Coronary artery (tissue), 2 donors: ENCODE measurements at regions not wholly inside any gene's neighbourhood (a gene's known extent, or its start where the extent isn't known, plus 50 kb on each side); places are given as distances from the start of the nearest gene placed in this dataset.

Experiments
- DNase-seq: peaks from one replicate; pipeline ENCODE4 v3.0.0-alpha.2; 2017; ENCODE audit warnings: low spot score
- H3K27ac ChIP-seq, 2 donors: fragments of 200-600 bp; sonication (generic); one replicate each; pipeline ENCODE4 v1.5.1; 2016 to 2019
- H3K4me3 ChIP-seq: fragments of 200-600 bp; sonication (generic); 2 replicates; pipeline ENCODE4 v1.5.1; 2016; ENCODE audit warnings: mild to moderate bottlenecking, moderate library complexity
- CTCF ChIP-seq: fragments of 200-600 bp; sonication (generic); IDR thresholded peaks from one replicate; pipeline ENCODE4 v1.5.1; 2019; ENCODE audit warnings: antibody characterized with exemption

- TF ChIP-seq CTCF, result no peak
- no peak overlapping the region for H3K27ac ChIP-seq
- no peak overlapping the region for H3K4me3 ChIP-seq
- no peak for DNase-seq
These were observed 453.1 kb downstream of the GBE1 start for GRCh38 chr3:81308306-81308705.

GRCh38 chr3:81307221-81307620 is 454.2 kb downstream of the GBE1 start:
- Histone ChIP-seq H3K4me3 (no peak overlapping the region), H3K27ac (no peak overlapping the region)
- no peak for TF ChIP-seq CTCF
- no peak for DNase-seq

GRCh38 chr3:81303321-81303720 is 458.1 kb downstream of the GBE1 start:
- no peak for DNase-seq
- TF ChIP-seq CTCF, result no peak
- H3K27ac ChIP-seq, result no peak overlapping the region
- H3K4me3 ChIP-seq, result no peak overlapping the region

GRCh38 chr3:81302045-81302444 is 459.4 kb downstream of the GBE1 start:
- TF ChIP-seq CTCF, result peak; percentile 50
- no peak overlapping the region for H3K4me3 ChIP-seq

GRCh38 chr3:81301230-81301629 is 460.2 kb downstream of the GBE1 start:
- DNase-seq, result no peak
- no peak overlapping the region for H3K4me3 ChIP-seq
- no peak for TF ChIP-seq CTCF
- H3K27ac ChIP-seq, result no peak overlapping the region

More at GRCh38 chr3:81302045-81302444, 459.4 kb downstream of the GBE1 start:
- H3K27ac ChIP-seq, result no peak overlapping the region
- DNase-seq, result no peak

- no peak overlapping the region for H3K4me3 ChIP-seq
- TF ChIP-seq CTCF, result no peak
- no peak overlapping the region for H3K27ac ChIP-seq
- DNase-seq, result no peak
These were observed 461.0 kb downstream of the GBE1 start for GRCh38 chr3:81300324-81300927.

GRCh38 chr3:81299481-81299880 is 462.0 kb downstream of the GBE1 start:
- DNase-seq, result no peak
- Histone ChIP-seq H3K27ac (no peak overlapping the region), H3K4me3 (no peak overlapping the region)
- TF ChIP-seq CTCF, result no peak
